K562 (cell line): ENCODE measurements at regions not wholly inside any gene's neighbourhood (a gene's known extent, or its start where the extent isn't known, plus 50 kb on each side); places are given as distances from the start of the nearest gene placed in this dataset.

Experiments used
- ATAC-seq: fragments of 200-7000 bp; cut with Tn5 transposase; 3 replicates; pipeline ENCODE4 v1.9.1; 2020; ENCODE audit warnings: moderate library complexity
- BruUV-seq: library from RNA; stranded (reverse); fragments of 400-500 nt; replicated peaks from 2 replicates; lab custom pipeline; 2021; lab: Mats Ljungman, UMichigan
- CTCF ChIA-PET: fragments of 300-600 bp; formaldehyde crosslinking; extraction: SDS; loops from one replicate; lab custom pipeline; 2021; ENCODE audit warnings: low intra/inter-chr PET ratio; lab: Yijun Ruan, JAX
- POLR2A ChIA-PET: fragments of 300-600, 350-650 bp; sonication (Branson Sonifier 250); formaldehyde crosslinking; extraction: SDS; loops from one replicate; lab custom pipeline; 2021; ENCODE audit warnings: antibody characterized with exemption, inconsistent platforms; lab: Yijun Ruan, JAX
- DNase-seq, 4 experiments: peaks; one replicate each; pipeline versions ENCODE4 v3.0.0 to v3.0.0-alpha.2; 2011 to 2018; ENCODE audit warnings: low spot score in 3 of 4, mixed read lengths in 3 of 4; ENCODE audit errors: extremely low read depth in 1 of 4
- FAIRE-seq: peaks from 2 replicates; lab custom pipeline; 2011; peaks lifted over from hg19 to GRCh38; lab: Jason Lieb, UNC
- H2AFZ ChIP-seq: 2 replicates; pipeline ENCODE4 v1.6.0; 2011; ENCODE audit warnings: low read depth, low read length, control low read depth, inconsistent platforms
- H3K27ac ChIP-seq: fragments of 200-600 bp; 3 replicates; pipeline ENCODE4 v1.8.0; 2011; ENCODE audit warnings: low read depth, mild to moderate bottlenecking, control low read depth, inconsistent platforms, low read length, moderate library complexity, mixed read lengths; ENCODE audit errors: extremely low read depth
- H3K27me3 ChIP-seq, 2 experiments: fragments of 300-600 bp in 1 of 2; 2 replicates in 1 of 2; 3 replicates in 1 of 2; pipeline versions ENCODE4 v1.6.0 to v1.8.0; 2011; ENCODE audit warnings: inconsistent platforms in 2 of 2, low read length in 2 of 2, mild to moderate bottlenecking in 1 of 2, mixed read lengths in 1 of 2, moderate library complexity in 1 of 2; ENCODE audit not compliant: control insufficient read depth in 2 of 2, insufficient read depth in 2 of 2
- H3K36me3 ChIP-seq: fragments of 300-600 bp; 3 replicates; pipeline ENCODE4 v1.8.0; 2011; ENCODE audit warnings: mild to moderate bottlenecking, low read length, inconsistent platforms; ENCODE audit not compliant: control insufficient read depth, insufficient read depth
- H3K4me1 ChIP-seq, 2 experiments: fragments of 200-600 bp in 1 of 2; replicated peaks in 1 of 2; 2 replicates in 1 of 2; 3 replicates in 1 of 2; pipeline versions ENCODE4 v1.5.1 to v1.8.0; 2011; ENCODE audit warnings: inconsistent platforms in 2 of 2, low read length in 2 of 2, mild to moderate bottlenecking in 1 of 2, mixed read lengths in 1 of 2, moderate library complexity in 1 of 2; ENCODE audit not compliant: control insufficient read depth in 2 of 2, insufficient read depth in 2 of 2
- H3K4me2 ChIP-seq: 2 replicates; pipeline ENCODE4 v1.6.1; 2011; ENCODE audit warnings: low read length, control low read depth, inconsistent platforms, mixed read lengths; ENCODE audit not compliant: insufficient read depth
- H3K4me3 ChIP-seq: fragments of 200-600 bp; sonication (generic), shearing (Covaris generic); 2 replicates; pipeline ENCODE4 v1.5.1; 2016; ENCODE audit warnings: control low read depth, inconsistent platforms
- H3K79me2 ChIP-seq: fragments of 200-600 bp; 3 replicates; pipeline ENCODE4 v1.8.0; 2011; ENCODE audit warnings: low read length, inconsistent platforms; ENCODE audit not compliant: control insufficient read depth, insufficient read depth
- H3K9ac ChIP-seq, 2 experiments: 2 replicates each; pipeline versions ENCODE4 v1.6.0 to v1.6.1; 2011; ENCODE audit warnings: low read depth in 2 of 2, low read length in 2 of 2, control low read depth in 1 of 2, inconsistent platforms in 1 of 2, mild to moderate bottlenecking in 1 of 2, mixed read lengths in 1 of 2; ENCODE audit not compliant: insufficient read depth in 1 of 2
- H3K9me1 ChIP-seq: one replicate; pipeline ENCODE4 v1.6.0; 2011; ENCODE audit warnings: inconsistent platforms, mild to moderate bottlenecking, low read length, moderate library complexity; ENCODE audit not compliant: control insufficient read depth, insufficient read depth
- H3K9me3 ChIP-seq: replicated peaks from 2 replicates; pipeline ENCODE4 v1.5.1; 2011; ENCODE audit warnings: low read depth, low read length, inconsistent platforms; ENCODE audit not compliant: control insufficient read depth, insufficient read depth
- H4K20me1 ChIP-seq: replicated peaks from 2 replicates; pipeline ENCODE4 v1.6.1; 2011; ENCODE audit warnings: low read length, inconsistent platforms, mixed read lengths; ENCODE audit not compliant: control insufficient read depth, insufficient read depth
- CEBPB ChIP-seq: fragments of 450-650 bp; IDR thresholded peaks from 2 replicates; pipeline ENCODE4 v1.6.1; 2016; ENCODE audit warnings: missing genetic modification characterization, missing compliant biosample characterization
- DACH1 ChIP-seq: fragments of 450-650 bp; IDR thresholded peaks from 2 replicates; pipeline ENCODE4 v1.6.1; 2018; ENCODE audit not compliant: partially characterized antibody
- FOXJ3 ChIP-seq: sonication (generic); formaldehyde crosslinking; IDR thresholded peaks from 2 replicates; pipeline ENCODE4 v1.4.0; 2020; ENCODE audit warnings: mild to moderate bottlenecking, missing genetic modification reagents
- HDAC1 ChIP-seq, 2 experiments: fragments of 450-650 bp; IDR thresholded peaks; 2 replicates each; pipeline ENCODE4 v1.6.1; 2016 to 2017; ENCODE audit warnings: inconsistent platforms in 1 of 2, mild to moderate bottlenecking in 1 of 2, moderate library complexity in 1 of 2
- HMGN3 ChIP-seq: IDR thresholded peaks from 2 replicates; pipeline ENCODE4 v1.6.1; 2011; ENCODE audit warnings: borderline replicate concordance, low read depth, mild to moderate bottlenecking, mixed read lengths, low read length; ENCODE audit not compliant: insufficient read length; ENCODE audit errors: extremely low read depth
- KLF10 ChIP-seq: fragments of 250-450 bp; sonication (Bioruptor Pico); IDR thresholded peaks from 2 replicates; pipeline ENCODE4 v1.6.1; 2021; ENCODE audit warnings: matching md5 sums
- MTA3 ChIP-seq: fragments of 450-650 bp; formaldehyde crosslinking; IDR thresholded peaks from 2 replicates; pipeline ENCODE4 v1.6.1; 2017; ENCODE audit warnings: mild to moderate bottlenecking, borderline replicate concordance
- POLR2A ChIP-seq: fragments of 450-650 bp; conservative IDR thresholded peaks from 2 replicates; pipeline ENCODE4 v1.6.1; 2016
- SPI1 ChIP-seq: IDR thresholded peaks from 2 replicates; pipeline ENCODE4 v1.6.1; 2011; ENCODE audit warnings: low read depth, low read length, control low read depth, borderline replicate concordance
- TAF7 ChIP-seq: fragments of 450-650 bp; IDR thresholded peaks from 2 replicates; pipeline ENCODE4 v1.6.1; 2016; ENCODE audit warnings: missing genetic modification characterization, missing compliant biosample characterization
- TRIM28 ChIP-seq: fragments of 450-650 bp; IDR thresholded peaks from 2 replicates; pipeline ENCODE4 v1.6.1; 2017
- ZNF431 ChIP-seq: sonication (generic); formaldehyde crosslinking; IDR thresholded peaks from 2 replicates; pipeline ENCODE4 v1.8.0; 2022; ENCODE audit warnings: mild to moderate bottlenecking, missing genetic modification reagents
- WGBS: fragments of 100-300 bp; shearing (Covaris generic); methylation state at CpG from one replicate; pipeline ENCODE4 v1.1.6; 2016; ENCODE audit warnings: low coverage, mixed read lengths; ENCODE audit not compliant: insufficient coverage; ENCODE audit errors: missing lambda C conversion rate; 5-methylcytosine and 5-hydroxymethylcytosine counted together
- in situ Hi-C: fragments of 300-500 bp; cut with MboI; formaldehyde crosslinking; loops from 4 replicates; pipeline ENCODE4 v1.15.0; 2018; ENCODE audit warnings: inconsistent platforms, mixed read lengths
- intact Hi-C: fragments of 100-400 bp; cut with micrococcal nuclease; formaldehyde crosslinking; loops from 2 replicates; pipeline ENCODE4 v1.14.2; 2022
- TF ChIP-seq, protein P1 (sequence below): fragments of 250-450 bp; sonication (Bioruptor Pico); IDR thresholded peaks from 2 replicates; pipeline ENCODE4 v1.9.0; 2021; ENCODE audit warnings: mild to moderate bottlenecking, inconsistent platforms
- TF ChIP-seq, protein P2 (sequence below): IDR thresholded peaks from 3 replicates; pipeline ENCODE4 v1.6.1; 2011; ENCODE audit warnings: borderline replicate concordance, mild to moderate bottlenecking, moderate library complexity; ENCODE audit not compliant: insufficient read length; ENCODE audit errors: extremely low read depth
- TF ChIP-seq, protein P3 (sequence below): IDR thresholded peaks from 2 replicates; pipeline ENCODE4 v1.6.1; 2014; ENCODE audit warnings: antibody characterized with exemption

DNA sequence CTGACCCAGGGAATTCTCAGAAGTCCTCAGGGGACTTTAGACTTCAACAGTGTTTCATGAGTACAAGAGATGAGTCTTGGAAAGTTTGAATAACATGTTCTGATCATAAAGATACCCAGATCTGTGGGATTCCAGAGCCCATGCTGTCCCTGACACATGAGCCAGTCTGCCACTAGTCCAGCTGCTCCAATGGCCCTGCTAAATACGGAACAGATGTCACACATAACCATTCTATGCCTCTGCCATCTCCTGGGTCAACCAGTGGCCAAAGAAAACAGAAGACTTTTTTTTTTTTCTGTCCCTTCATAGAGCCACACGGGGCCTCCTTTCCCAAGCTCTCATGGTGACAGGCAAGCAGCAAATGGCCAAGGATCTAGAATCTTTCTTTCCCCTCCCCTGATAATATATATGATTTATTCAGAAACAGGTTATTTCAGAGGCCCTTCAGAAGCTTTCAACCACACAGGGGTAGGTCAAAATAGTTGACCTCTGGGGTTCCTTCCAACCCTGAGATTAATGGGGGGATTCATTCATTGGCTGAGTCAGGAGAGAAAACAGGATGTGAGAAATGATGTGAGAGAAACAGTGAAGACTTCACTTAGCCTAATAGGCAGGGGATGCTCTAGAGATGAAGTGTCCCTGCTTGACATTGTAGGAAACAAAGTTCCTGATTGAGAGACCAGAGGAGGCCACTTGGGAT is 367.7 kb downstream of the CDK5RAP2 start (continued):
- TF ChIP-seq HMGN3: no peak
- TF ChIP-seq ZNF431 (CRISPR knock-in tag): no peak
- TF ChIP-seq TRIM28: no peak
- TF ChIP-seq MTA3: no peak
- TF ChIP-seq CEBPB (tag): no peak
- TF ChIP-seq DACH1: no peak
- TF ChIP-seq HDAC1 (IDR thresholded peaks at IDR 0.05): no peak

DNA sequence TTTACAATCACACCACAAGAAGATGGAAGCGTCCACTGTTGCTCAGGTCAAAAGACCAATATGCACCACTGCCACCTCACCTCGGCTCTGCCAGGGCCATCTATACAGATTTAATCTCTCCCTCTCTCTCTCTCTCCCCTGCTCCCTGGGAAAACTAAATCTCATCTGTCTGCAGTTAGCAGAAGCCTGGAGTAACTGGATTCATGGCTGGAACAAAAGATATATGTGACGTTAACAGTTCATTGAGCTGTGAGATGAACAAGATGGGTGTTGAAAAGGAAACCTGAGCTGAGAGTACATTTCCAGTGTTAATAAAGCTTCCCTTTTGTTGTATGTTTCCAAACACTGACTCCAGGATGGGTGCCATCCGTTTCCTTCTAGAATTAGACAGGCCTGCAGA is 369.7 kb downstream of the CDK5RAP2 start:
- Histone ChIP-seq H3K9ac (no peak overlapping the region), H3K36me3 (no peaks in the 10 kb centered on the region), H3K79me2 (no peaks in the 10 kb centered on the region), H3K9me1 (no peaks in the 10 kb centered on the region), H3K27me3 (no peaks in the 10 kb centered on the region), H3K4me2 (no peak overlapping the region), H4K20me1 (no peaks in the 10 kb centered on the region), H2AFZ (no peak overlapping the region), H3K4me1 (no peaks in the 10 kb centered on the region), H3K4me3 (no peak overlapping the region), H3K27ac (no peak overlapping the region), H3K9me3 (no peaks in the 10 kb centered on the region)
- 0% methylated on average over 3 of the region's 4 CpGs for WGBS
- ChIA-PET CTCF (no interaction called here), POLR2A (no interaction called here)
- in situ Hi-C loops: no loop called here
- DNase-seq (no peak), FAIRE-seq (no peak), ATAC-seq (no peak)
- no TSS peak for BruUV-seq
- intact Hi-C loops: no loop called here
- no peak for TF ChIP-seq SPI1
- TF ChIP-seq KLF10 (CRISPR knock-in tag): no peak
- no peak for TF ChIP-seq FOXJ3 (CRISPR knock-in tag)
- TF ChIP-seq, protein P1, sequence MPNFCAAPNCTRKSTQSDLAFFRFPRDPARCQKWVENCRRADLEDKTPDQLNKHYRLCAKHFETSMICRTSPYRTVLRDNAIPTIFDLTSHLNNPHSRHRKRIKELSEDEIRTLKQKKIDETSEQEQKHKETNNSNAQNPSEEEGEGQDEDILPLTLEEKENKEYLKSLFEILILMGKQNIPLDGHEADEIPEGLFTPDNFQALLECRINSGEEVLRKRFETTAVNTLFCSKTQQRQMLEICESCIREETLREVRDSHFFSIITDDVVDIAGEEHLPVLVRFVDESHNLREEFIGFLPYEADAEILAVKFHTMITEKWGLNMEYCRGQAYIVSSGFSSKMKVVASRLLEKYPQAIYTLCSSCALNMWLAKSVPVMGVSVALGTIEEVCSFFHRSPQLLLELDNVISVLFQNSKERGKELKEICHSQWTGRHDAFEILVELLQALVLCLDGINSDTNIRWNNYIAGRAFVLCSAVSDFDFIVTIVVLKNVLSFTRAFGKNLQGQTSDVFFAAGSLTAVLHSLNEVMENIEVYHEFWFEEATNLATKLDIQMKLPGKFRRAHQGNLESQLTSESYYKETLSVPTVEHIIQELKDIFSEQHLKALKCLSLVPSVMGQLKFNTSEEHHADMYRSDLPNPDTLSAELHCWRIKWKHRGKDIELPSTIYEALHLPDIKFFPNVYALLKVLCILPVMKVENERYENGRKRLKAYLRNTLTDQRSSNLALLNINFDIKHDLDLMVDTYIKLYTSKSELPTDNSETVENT (CRISPR knock-in tag): no peak
- TF ChIP-seq TAF7 (tag): no peak
- TF ChIP-seq, protein P2, sequence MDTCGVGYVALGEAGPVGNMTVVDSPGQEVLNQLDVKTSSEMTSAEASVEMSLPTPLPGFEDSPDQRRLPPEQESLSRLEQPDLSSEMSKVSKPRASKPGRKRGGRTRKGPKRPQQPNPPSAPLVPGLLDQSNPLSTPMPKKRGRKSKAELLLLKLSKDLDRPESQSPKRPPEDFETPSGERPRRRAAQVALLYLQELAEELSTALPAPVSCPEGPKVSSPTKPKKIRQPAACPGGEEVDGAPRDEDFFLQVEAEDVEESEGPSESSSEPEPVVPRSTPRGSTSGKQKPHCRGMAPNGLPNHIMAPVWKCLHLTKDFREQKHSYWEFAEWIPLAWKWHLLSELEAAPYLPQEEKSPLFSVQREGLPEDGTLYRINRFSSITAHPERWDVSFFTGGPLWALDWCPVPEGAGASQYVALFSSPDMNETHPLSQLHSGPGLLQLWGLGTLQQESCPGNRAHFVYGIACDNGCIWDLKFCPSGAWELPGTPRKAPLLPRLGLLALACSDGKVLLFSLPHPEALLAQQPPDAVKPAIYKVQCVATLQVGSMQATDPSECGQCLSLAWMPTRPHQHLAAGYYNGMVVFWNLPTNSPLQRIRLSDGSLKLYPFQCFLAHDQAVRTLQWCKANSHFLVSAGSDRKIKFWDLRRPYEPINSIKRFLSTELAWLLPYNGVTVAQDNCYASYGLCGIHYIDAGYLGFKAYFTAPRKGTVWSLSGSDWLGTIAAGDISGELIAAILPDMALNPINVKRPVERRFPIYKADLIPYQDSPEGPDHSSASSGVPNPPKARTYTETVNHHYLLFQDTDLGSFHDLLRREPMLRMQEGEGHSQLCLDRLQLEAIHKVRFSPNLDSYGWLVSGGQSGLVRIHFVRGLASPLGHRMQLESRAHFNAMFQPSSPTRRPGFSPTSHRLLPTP: no peak
- TF ChIP-seq POLR2A: no peak
- TF ChIP-seq, protein P3, sequence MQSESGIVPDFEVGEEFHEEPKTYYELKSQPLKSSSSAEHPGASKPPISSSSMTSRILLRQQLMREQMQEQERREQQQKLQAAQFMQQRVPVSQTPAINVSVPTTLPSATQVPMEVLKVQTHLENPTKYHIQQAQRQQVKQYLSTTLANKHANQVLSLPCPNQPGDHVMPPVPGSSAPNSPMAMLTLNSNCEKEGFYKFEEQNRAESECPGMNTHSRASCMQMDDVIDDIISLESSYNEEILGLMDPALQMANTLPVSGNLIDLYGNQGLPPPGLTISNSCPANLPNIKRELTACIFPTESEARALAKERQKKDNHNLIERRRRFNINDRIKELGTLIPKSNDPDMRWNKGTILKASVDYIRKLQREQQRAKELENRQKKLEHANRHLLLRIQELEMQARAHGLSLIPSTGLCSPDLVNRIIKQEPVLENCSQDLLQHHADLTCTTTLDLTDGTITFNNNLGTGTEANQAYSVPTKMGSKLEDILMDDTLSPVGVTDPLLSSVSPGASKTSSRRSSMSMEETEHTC: no peak
